ENCODE measurements at regions not wholly inside any gene's neighbourhood (a gene's known extent, or its start where the extent isn't known, plus 50 kb on each side); places are given as distances from the start of the nearest gene placed in this dataset.
"Not testable (repeated sequence)": the region's sequence is repeated elsewhere in the genome, so short reads cannot be mapped to it uniquely, and the experiment has no call there.

DNA sequence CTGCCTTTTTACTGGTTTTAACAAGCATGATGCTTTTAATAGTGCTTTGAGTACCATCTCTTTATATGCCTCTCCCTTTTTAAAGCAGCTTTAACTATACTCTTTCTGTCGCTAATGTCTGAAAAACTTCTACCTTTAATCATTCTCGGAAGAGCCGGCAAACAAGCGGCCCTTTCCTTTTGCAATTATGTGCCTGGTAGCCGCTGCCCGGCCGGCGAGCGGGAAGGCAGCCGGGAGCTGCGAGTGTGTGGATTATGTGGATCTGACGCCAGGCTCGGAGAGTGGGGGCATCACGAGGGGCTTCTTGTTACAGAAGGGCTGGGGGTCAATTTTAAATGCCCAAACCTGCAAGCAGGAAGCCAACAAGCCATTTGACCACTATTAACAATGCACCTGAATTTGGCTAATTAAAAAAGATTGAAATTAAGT, 120.9 kb downstream of the BUB3 start:
- H3K4me1 ChIP-seq: no peaks in the 10 kb centered on the region
- H3K9me3 ChIP-seq: peaks cover 0 to 10% (median 0%) of the 10 kb centered on the region in 12 donors
- DNase-seq: no peak
- H3K27ac ChIP-seq: no peak overlapping the region
- intact Hi-C loops (cut with DNase I): no loop called here
- no peak for ATAC-seq
- no peak for TF ChIP-seq POLR2A (IDR thresholded peaks at IDR 0.05)
- TF ChIP-seq, protein P1, sequence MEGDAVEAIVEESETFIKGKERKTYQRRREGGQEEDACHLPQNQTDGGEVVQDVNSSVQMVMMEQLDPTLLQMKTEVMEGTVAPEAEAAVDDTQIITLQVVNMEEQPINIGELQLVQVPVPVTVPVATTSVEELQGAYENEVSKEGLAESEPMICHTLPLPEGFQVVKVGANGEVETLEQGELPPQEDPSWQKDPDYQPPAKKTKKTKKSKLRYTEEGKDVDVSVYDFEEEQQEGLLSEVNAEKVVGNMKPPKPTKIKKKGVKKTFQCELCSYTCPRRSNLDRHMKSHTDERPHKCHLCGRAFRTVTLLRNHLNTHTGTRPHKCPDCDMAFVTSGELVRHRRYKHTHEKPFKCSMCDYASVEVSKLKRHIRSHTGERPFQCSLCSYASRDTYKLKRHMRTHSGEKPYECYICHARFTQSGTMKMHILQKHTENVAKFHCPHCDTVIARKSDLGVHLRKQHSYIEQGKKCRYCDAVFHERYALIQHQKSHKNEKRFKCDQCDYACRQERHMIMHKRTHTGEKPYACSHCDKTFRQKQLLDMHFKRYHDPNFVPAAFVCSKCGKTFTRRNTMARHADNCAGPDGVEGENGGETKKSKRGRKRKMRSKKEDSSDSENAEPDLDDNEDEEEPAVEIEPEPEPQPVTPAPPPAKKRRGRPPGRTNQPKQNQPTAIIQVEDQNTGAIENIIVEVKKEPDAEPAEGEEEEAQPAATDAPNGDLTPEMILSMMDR (IDR thresholded peaks at IDR 0.05): no peak
- no peak overlapping the region for H3K4me3 ChIP-seq
- no peaks in the 10 kb centered on the region for H3K36me3 ChIP-seq
- peaks cover 0 to 20% (median 0%) of the 10 kb centered on the region in 9 donors for H3K27me3 ChIP-seq
- WGBS, 4 donors: 17 to 24% (median 21%) methylated on average over 14 of the region's 14 CpGs

DNA sequence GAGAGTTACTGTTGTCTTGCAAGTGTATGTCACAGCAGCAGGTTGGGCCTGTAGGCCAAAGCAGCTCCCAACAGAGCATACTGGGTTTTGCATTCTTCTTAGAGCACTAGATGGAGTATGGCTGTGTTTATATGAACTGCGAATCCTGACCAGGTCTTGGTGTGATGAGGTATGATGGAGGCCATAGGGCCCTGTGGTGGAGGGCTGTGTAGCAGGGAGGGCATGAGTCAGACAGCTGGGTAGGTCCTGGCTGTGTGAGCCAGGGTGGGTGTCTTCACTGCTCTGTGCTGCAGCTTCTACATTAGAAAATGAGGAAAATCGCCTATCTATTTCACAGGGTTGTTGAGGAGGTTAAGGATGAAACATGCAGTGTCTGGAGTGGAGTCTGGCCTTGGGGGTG, 124.2 kb downstream of the BUB3 start:
- Histone ChIP-seq H3K4me1 (no peaks in the 10 kb centered on the region), H3K4me3 (no peak overlapping the region), H3K27ac (no peak overlapping the region), H3K27me3 (peaks cover 0 to 20% (median 0%) of the 10 kb centered on the region in 9 donors), H3K36me3 (no peaks in the 10 kb centered on the region), H3K9me3 (peaks cover 0 to 10% (median 0%) of the 10 kb centered on the region in 12 donors)
- no peak for DNase-seq
- TF ChIP-seq POLR2A (IDR thresholded peaks at IDR 0.05): no peak
- TF ChIP-seq, protein P1 (IDR thresholded peaks at IDR 0.05): no peak
- 94 to 100% (median 97%) methylated on average over 2 of the region's 2 CpGs for WGBS, 4 donors
- ATAC-seq: no peak
- intact Hi-C loops (cut with DNase I): no loop called here

DNA sequence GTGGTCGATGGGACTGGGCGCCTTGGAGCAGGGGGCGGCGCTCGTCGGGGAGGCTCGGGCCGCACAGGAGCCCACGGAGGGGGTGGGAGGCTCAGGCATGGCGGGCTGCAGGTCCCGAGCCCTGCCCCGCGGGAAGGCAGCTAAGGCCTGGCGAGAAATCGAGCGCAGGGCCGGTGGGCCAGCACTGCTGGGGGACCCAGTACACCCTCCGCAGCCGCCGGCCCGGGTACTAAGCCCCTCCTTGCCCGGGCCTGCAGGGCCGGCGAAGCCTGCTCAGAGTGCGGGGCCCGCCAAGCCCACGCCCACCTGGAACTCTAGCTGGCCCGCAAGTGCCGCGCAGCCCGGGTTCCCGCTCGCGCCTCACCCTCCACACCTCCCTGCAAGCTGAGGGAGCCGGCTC, 129.2 kb downstream of the BUB3 start:
- H3K4me1 ChIP-seq; ATAC-seq; H3K27me3 ChIP-seq; H3K9me3 ChIP-seq; H3K27ac ChIP-seq; H3K36me3 ChIP-seq; intact Hi-C loops (cut with DNase I); DNase-seq; H3K4me3 ChIP-seq: not testable (repeated sequence)
- 96 to 98% (median 97%) methylated on average over 24 to 35 of the region's 35 CpGs for WGBS, 4 donors

DNA sequence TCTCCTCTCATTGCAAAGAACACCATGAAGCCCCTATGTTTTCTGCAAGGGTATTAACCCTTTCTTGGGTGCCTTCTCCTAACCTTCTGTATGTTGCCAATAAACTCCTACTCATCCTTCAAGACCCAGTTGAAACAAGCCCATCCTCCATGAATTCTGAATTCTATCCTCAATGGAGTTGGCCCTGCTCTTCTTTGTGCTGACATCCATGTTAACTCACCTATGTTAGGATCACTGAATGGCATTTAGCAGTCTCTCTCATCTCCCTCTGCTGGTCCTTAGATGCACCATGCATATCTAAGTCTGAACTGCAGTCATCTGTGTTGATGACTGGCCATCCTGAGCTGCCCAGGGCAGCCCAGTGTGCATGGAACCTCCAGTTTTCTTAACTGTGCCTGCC, 129.8 kb downstream of the BUB3 start:
- Histone ChIP-seq H3K27me3 (no peaks in the 10 kb centered on the region), H3K36me3 (no peaks in the 10 kb centered on the region), H3K4me3 (no peak overlapping the region), H3K4me1 (no peaks in the 10 kb centered on the region), H3K27ac (no peak overlapping the region), H3K9me3 (peaks cover 0 to 1% (median 0%) of the 10 kb centered on the region in 12 donors)
- intact Hi-C loops (cut with DNase I): no loop called here
- ATAC-seq (no peak), DNase-seq (no peak)
- TF ChIP-seq POLR2A (IDR thresholded peaks at IDR 0.05): no peak
- TF ChIP-seq, protein P1 (IDR thresholded peaks at IDR 0.05): no peak

DNA sequence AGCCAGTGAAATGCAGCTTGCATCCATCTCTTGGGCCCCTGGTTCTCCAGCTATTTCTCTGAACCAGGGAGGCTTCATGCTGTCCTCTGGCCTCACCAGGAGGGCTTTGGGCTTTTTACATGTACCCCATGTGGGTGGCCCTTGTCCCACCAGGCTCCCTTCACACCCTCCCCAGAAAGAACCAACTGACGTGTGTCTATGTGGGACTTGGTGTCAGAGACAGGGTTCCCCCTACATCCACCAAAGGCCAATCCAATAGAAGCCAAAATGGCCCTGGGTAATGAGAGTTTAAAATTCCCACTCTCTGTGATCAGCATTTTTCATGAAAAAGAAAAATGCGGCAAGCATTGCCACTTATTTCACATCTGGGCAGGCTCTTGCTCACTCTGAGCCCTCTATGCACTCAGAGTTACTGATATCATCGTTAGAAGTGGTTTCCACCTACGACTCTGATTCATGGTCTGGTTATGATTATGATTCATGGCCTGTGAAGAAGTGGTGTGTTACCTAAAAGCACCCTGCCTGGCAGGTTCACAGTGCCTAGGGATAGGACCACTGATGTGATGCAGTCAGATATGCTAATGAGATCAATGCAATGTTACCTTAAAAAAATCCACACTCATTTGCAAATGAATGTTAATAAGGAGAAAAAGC, 133.5 kb downstream of the BUB3 start:
- Histone ChIP-seq H3K27ac (no peak overlapping the region), H3K36me3 (no peaks in the 10 kb centered on the region), H3K27me3 (no peaks in the 10 kb centered on the region), H3K9me3 (peaks cover 0 to 21% (median 0%) of the 10 kb centered on the region in 12 donors), H3K4me3 (no peak overlapping the region), H3K4me1 (no peaks in the 10 kb centered on the region)
- DNase-seq (no peak), ATAC-seq (no peak)
- TF ChIP-seq POLR2A (IDR thresholded peaks at IDR 0.05): no peak
- TF ChIP-seq, protein P1 (IDR thresholded peaks at IDR 0.05): no peak
- 79 to 84% (median 81%) methylated on average over 4 of the region's 4 CpGs for WGBS, 4 donors
- intact Hi-C loops (cut with DNase I): no loop called here
